ENCODE measurements at regions not wholly inside any gene's neighbourhood (a gene's known extent, or its start where the extent isn't known, plus 50 kb on each side); places are given as distances from the start of the nearest gene placed in this dataset.

- Histone ChIP-seq H3K4me1 (no peaks in the 10 kb centered on the region), H3K9me3 (no peaks in the 10 kb centered on the region), H3K36me3 (no peaks in the 10 kb centered on the region), H3K4me3 (replicated peaks in 1 of 3) (no peak overlapping the region), H3K27ac (no peak overlapping the region), H3K27me3 (no peaks in the 10 kb centered on the region)
- intact Hi-C loops (cut with DNase I), result no loop called here
- no peak for DNase-seq
- 86 to 91% methylated on average over 2 of the region's 2 CpGs for WGBS, 2 donors
- TF ChIP-seq POLR2A (IDR thresholded peaks at IDR 0.05) (no peak), CTCF (IDR thresholded peaks at IDR 0.05) (no peak)
Measured at GRCh38 chr1:187816646-187817045, 987.9 kb downstream of the PLA2G4A start.

- no peaks in the 10 kb centered on the region for H3K36me3 ChIP-seq
- no peaks in the 10 kb centered on the region for H3K27me3 ChIP-seq
- no peak overlapping the region for H3K4me3 ChIP-seq (replicated peaks in 1 of 3)
- no peaks in the 10 kb centered on the region for H3K9me3 ChIP-seq
- H3K27ac ChIP-seq, result no peak overlapping the region
- intact Hi-C loops (cut with DNase I), result no loop called here
- H3K4me1 ChIP-seq, result no peaks in the 10 kb centered on the region
- TF ChIP-seq CTCF (IDR thresholded peaks at IDR 0.05) (no peak), POLR2A (IDR thresholded peaks at IDR 0.05) (no peak)
- DNase-seq, result no peak
- 90 to 98% methylated on average over 5 of the region's 5 CpGs for WGBS, 2 donors
Measured at GRCh38 chr1:187817782-187818181, 989.0 kb downstream of the PLA2G4A start.

GRCh38 chr1:187819086-187819485 is 990.3 kb downstream of the PLA2G4A start:
- H3K27me3 ChIP-seq, result no peaks in the 10 kb centered on the region
- H3K27ac ChIP-seq, result no peak overlapping the region
- no peaks in the 10 kb centered on the region for H3K9me3 ChIP-seq
- intact Hi-C loops (cut with DNase I), result no loop called here
- H3K36me3 ChIP-seq, result no peaks in the 10 kb centered on the region
- H3K4me1 ChIP-seq, result no peaks in the 10 kb centered on the region
- no peak overlapping the region for H3K4me3 ChIP-seq (replicated peaks in 1 of 3)
- DNase-seq, result no peak
- TF ChIP-seq POLR2A (IDR thresholded peaks at IDR 0.05) (no peak), CTCF (IDR thresholded peaks at IDR 0.05) (no peak)
- WGBS, 2 donors, result 50 to 51% methylated on average over 5 of the region's 5 CpGs

GRCh38 chr1:187836557-187836956 is 1007.8 kb downstream of the PLA2G4A start:
- H3K9me3 ChIP-seq, result no peaks in the 10 kb centered on the region
- TF ChIP-seq CTCF (IDR thresholded peaks at IDR 0.05), result no peak
- no peak for TF ChIP-seq POLR2A (IDR thresholded peaks at IDR 0.05)
- H3K27me3 ChIP-seq, result no peaks in the 10 kb centered on the region
- intact Hi-C loops (cut with DNase I), result no loop called here
- no peak for DNase-seq
- H3K4me1 ChIP-seq, result no peaks in the 10 kb centered on the region
- no peaks in the 10 kb centered on the region for H3K36me3 ChIP-seq
- H3K27ac ChIP-seq, result no peak overlapping the region
- H3K4me3 ChIP-seq (replicated peaks in 1 of 3), result no peak overlapping the region
- WGBS, 2 donors, result 90 to 93% methylated on average over 12 of the region's 12 CpGs

GRCh38 chr1:187837787-187838186 is 1009.0 kb downstream of the PLA2G4A start:
- no peak for DNase-seq
- TF ChIP-seq POLR2A (IDR thresholded peaks at IDR 0.05) (no peak), CTCF (IDR thresholded peaks at IDR 0.05) (no peak)
- intact Hi-C loops (cut with DNase I), result no loop called here
- H3K9me3 ChIP-seq, result no peaks in the 10 kb centered on the region
- no peak overlapping the region for H3K27ac ChIP-seq
- no peak overlapping the region for H3K4me3 ChIP-seq (replicated peaks in 1 of 3)
- WGBS, 2 donors, result 78 to 88% methylated on average over 2 of the region's 2 CpGs
- H3K4me1 ChIP-seq, result no peaks in the 10 kb centered on the region
- H3K27me3 ChIP-seq, result no peaks in the 10 kb centered on the region
- H3K36me3 ChIP-seq, result no peaks in the 10 kb centered on the region
